Astrocyte (in vitro differentiated cells and primary cell): ENCODE measurements at regions not wholly inside any gene's neighbourhood (a gene's known extent, or its start where the extent isn't known, plus 50 kb on each side); places are given as distances from the start of the nearest gene placed in this dataset.

Experiments used
- EZH2 ChIP-seq: IDR thresholded peaks from 2 replicates; pipeline ENCODE4 v1.6.1; 2012; ENCODE audit warnings: mild to moderate bottlenecking, low read length, inconsistent platforms; ENCODE audit not compliant: insufficient read depth
- TF ChIP-seq, protein P1 (sequence below): IDR thresholded peaks from 2 replicates; pipeline ENCODE4 v1.5.1; 2011; ENCODE audit warnings: low read depth, mild to moderate bottlenecking, inconsistent platforms, low read length, moderate library complexity; ENCODE audit not compliant: insufficient read depth

GRCh38 chr12:66915306-66915904, 236.5 kb upstream of the GRIP1 start:
- TF ChIP-seq, protein P1, sequence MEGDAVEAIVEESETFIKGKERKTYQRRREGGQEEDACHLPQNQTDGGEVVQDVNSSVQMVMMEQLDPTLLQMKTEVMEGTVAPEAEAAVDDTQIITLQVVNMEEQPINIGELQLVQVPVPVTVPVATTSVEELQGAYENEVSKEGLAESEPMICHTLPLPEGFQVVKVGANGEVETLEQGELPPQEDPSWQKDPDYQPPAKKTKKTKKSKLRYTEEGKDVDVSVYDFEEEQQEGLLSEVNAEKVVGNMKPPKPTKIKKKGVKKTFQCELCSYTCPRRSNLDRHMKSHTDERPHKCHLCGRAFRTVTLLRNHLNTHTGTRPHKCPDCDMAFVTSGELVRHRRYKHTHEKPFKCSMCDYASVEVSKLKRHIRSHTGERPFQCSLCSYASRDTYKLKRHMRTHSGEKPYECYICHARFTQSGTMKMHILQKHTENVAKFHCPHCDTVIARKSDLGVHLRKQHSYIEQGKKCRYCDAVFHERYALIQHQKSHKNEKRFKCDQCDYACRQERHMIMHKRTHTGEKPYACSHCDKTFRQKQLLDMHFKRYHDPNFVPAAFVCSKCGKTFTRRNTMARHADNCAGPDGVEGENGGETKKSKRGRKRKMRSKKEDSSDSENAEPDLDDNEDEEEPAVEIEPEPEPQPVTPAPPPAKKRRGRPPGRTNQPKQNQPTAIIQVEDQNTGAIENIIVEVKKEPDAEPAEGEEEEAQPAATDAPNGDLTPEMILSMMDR = no peak
- no peak for TF ChIP-seq EZH2
